OCI-LY7 (cell line): ENCODE measurements at regions not wholly inside any gene's neighbourhood (a gene's known extent, or its start where the extent isn't known, plus 50 kb on each side); places are given as distances from the start of the nearest gene placed in this dataset.

Experiments used
- EZH2phosphoT487 ChIP-seq: fragments of 200-600 bp; sonication (generic); IDR thresholded peaks from 2 replicates; pipeline ENCODE4 v1.6.1; 2018; ENCODE audit warnings: low read depth, borderline replicate concordance, mild to moderate bottlenecking, mixed run types, antibody characterized with exemption, low read length, moderate library complexity, mixed read lengths
- TF ChIP-seq, protein P1 (sequence below): fragments of 200-600 bp; sonication (generic); conservative IDR thresholded peaks from 2 replicates; pipeline ENCODE4 v1.5.1; 2014; ENCODE audit warnings: mild to moderate bottlenecking, antibody characterized with exemption, low read length, moderate library complexity, mixed read lengths

DNA sequence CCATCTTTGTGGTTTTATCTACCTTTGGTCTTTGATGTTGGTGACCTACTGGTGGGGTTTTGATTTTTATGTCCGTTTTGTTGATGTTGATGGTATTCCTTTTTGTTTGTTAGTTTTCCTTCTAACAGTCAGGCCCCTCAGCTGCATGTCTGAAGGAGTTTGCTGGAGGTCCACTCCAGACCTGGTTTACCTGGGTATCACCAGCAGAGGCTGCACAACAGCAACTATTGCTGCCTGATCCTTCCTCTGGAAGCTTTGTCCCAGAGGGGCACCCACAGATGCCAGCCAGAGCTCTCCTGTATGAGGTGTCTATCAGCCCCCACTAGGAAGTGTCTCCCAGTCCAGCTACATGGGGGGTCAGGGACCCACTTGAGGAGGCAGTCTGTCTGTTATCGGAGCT lies 199.3 kb upstream of the WDFY3 start:
- TF ChIP-seq, protein P1, sequence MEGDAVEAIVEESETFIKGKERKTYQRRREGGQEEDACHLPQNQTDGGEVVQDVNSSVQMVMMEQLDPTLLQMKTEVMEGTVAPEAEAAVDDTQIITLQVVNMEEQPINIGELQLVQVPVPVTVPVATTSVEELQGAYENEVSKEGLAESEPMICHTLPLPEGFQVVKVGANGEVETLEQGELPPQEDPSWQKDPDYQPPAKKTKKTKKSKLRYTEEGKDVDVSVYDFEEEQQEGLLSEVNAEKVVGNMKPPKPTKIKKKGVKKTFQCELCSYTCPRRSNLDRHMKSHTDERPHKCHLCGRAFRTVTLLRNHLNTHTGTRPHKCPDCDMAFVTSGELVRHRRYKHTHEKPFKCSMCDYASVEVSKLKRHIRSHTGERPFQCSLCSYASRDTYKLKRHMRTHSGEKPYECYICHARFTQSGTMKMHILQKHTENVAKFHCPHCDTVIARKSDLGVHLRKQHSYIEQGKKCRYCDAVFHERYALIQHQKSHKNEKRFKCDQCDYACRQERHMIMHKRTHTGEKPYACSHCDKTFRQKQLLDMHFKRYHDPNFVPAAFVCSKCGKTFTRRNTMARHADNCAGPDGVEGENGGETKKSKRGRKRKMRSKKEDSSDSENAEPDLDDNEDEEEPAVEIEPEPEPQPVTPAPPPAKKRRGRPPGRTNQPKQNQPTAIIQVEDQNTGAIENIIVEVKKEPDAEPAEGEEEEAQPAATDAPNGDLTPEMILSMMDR = no peak
- no peak for TF ChIP-seq EZH2phosphoT487
